GM12878 (cell line): ENCODE measurements at regions not wholly inside any gene's neighbourhood (a gene's known extent, or its start where the extent isn't known, plus 50 kb on each side); places are given as distances from the start of the nearest gene placed in this dataset.

Experiments
- ATAC-seq: fragments of 200-7000 bp; cut with Tn5 transposase; 3 replicates; pipeline ENCODE4 v1.9.1; 2020; ENCODE audit warnings: mild to moderate bottlenecking, moderate library complexity
- BruUV-seq: library from RNA; stranded (reverse); fragments of 400-500 nt; replicated peaks from 2 replicates; lab custom pipeline; 2021; lab: Mats Ljungman, UMichigan
- CTCF ChIA-PET: fragments of 300-600 bp; sonication (Branson Sonifier 250); formaldehyde crosslinking; extraction: SDS; loops from one replicate; lab custom pipeline; 2021; ENCODE audit warnings: inconsistent platforms; lab: Yijun Ruan, JAX
- POLR2A ChIA-PET: fragments of 350-600 bp; formaldehyde crosslinking; extraction: SDS; loops from one replicate; lab custom pipeline; 2021; ENCODE audit warnings: inconsistent platforms; lab: Charles Lee
- RAD21 ChIA-PET: fragments of 300-600 bp; sonication (Branson Sonifier 250); formaldehyde crosslinking; loops from one replicate; lab custom pipeline; 2023; ENCODE audit warnings: antibody characterized with exemption; ENCODE audit not compliant: unreplicated experiment; lab: Charles Lee
- SMC1A ChIA-PET: fragments of 300-600 bp; sonication (Branson Sonifier 250); formaldehyde crosslinking; loops from one replicate; lab custom pipeline; 2023; ENCODE audit not compliant: unreplicated experiment, uncharacterized antibody; lab: Charles Lee
- DNase-seq: peaks from one replicate; pipeline ENCODE4 v3.0.0-alpha.2; 2011; ENCODE audit warnings: low read depth, low spot score
- FAIRE-seq: peaks from 3 replicates; lab custom pipeline; 2011; peaks lifted over from hg19 to GRCh38; lab: Jason Lieb, UNC
- H2AFZ ChIP-seq: 2 replicates; pipeline ENCODE4 v1.6.0; 2011; ENCODE audit warnings: low read depth, low read length, control low read depth; ENCODE audit not compliant: control insufficient read depth
- H3K27ac ChIP-seq: 2 replicates; pipeline ENCODE4 v1.5.1; 2011; ENCODE audit warnings: control low read depth; ENCODE audit not compliant: control insufficient read depth, insufficient read depth
- H3K27me3 ChIP-seq, 2 experiments: replicated peaks in 1 of 2; 2 replicates each; pipeline versions ENCODE4 v1.6.0 to v1.6.1; 2011; ENCODE audit warnings: low read length in 1 of 2; ENCODE audit not compliant: control insufficient read depth in 2 of 2, insufficient read depth in 2 of 2
- H3K36me3 ChIP-seq, 2 experiments: 2 replicates each; pipeline ENCODE4 v1.5.1; 2011; ENCODE audit warnings: low read length in 1 of 2; ENCODE audit not compliant: control insufficient read depth in 2 of 2, insufficient read depth in 2 of 2
- H3K4me1 ChIP-seq: 2 replicates; pipeline ENCODE4 v1.6.1; 2011; ENCODE audit warnings: mild to moderate bottlenecking, low read length, moderate library complexity, mixed read lengths; ENCODE audit not compliant: control insufficient read depth, insufficient read depth
- H3K4me2 ChIP-seq: 2 replicates; pipeline ENCODE4 v1.6.0; 2011; ENCODE audit warnings: control low read depth; ENCODE audit not compliant: control insufficient read depth, insufficient read depth
- H3K4me3 ChIP-seq: fragments of 200-600 bp; sonication (generic); 2 replicates; pipeline ENCODE4 v1.5.1; 2016
- H3K79me2 ChIP-seq: 2 replicates; pipeline ENCODE4 v1.6.0; 2011; ENCODE audit warnings: low read length; ENCODE audit not compliant: control insufficient read depth, insufficient read depth
- H3K9ac ChIP-seq: 2 replicates; pipeline ENCODE4 v1.8.0; 2011; ENCODE audit warnings: low read length, control low read depth, mixed read lengths; ENCODE audit not compliant: control insufficient read depth, insufficient read depth
- H3K9me3 ChIP-seq: replicated peaks from 3 replicates; pipeline ENCODE4 v1.5.1; 2011; ENCODE audit warnings: mild to moderate bottlenecking, low read length; ENCODE audit not compliant: control insufficient read depth, insufficient read depth
- H4K20me1 ChIP-seq: 2 replicates; pipeline ENCODE4 v1.6.0; 2011; ENCODE audit not compliant: control insufficient read depth, insufficient read depth
- CBFB ChIP-seq: IDR thresholded peaks from 2 replicates; pipeline ENCODE4 v1.6.1; 2016; ENCODE audit warnings: antibody characterized with exemption, low read depth
- CEBPB ChIP-seq, 2 experiments: fragments of 150-350 bp in 1 of 2; IDR thresholded peaks; 2 replicates each; pipeline ENCODE4 v1.6.1; 2012 to 2014; ENCODE audit warnings: low read depth in 2 of 2, low read length in 2 of 2, borderline replicate concordance in 1 of 2, inconsistent platforms in 1 of 2
- CREM ChIP-seq: IDR thresholded peaks from 2 replicates; pipeline ENCODE4 v1.6.1; 2014; ENCODE audit warnings: antibody characterized with exemption, low read depth
- E4F1 ChIP-seq: fragments of 450-650 bp; IDR thresholded peaks from 2 replicates; pipeline ENCODE4 v1.6.1; 2018; ENCODE audit warnings: borderline replicate concordance, mild to moderate bottlenecking; ENCODE audit not compliant: partially characterized antibody
- EGR1 ChIP-seq, 2 experiments: IDR thresholded peaks; 1 replicate in 1 of 2; 2 replicates in 1 of 2; pipeline ENCODE4 v1.6.1; 2011 to 2012; ENCODE audit warnings: low read depth in 2 of 2, low read length in 2 of 2, borderline replicate concordance in 1 of 2, mild to moderate bottlenecking in 1 of 2, moderate library complexity in 1 of 2
- GATAD2B ChIP-seq: fragments of 450-650 bp; conservative IDR thresholded peaks from 2 replicates; pipeline ENCODE4 v1.6.1; 2017; ENCODE audit warnings: low read depth, mild to moderate bottlenecking, moderate library complexity
- JUNB ChIP-seq: IDR thresholded peaks from 2 replicates; pipeline ENCODE4 v1.6.1; 2016; ENCODE audit warnings: antibody characterized with exemption, mild to moderate bottlenecking
- POLR2A ChIP-seq: IDR thresholded peaks from 2 replicates; pipeline ENCODE4 v1.6.1; 2011; ENCODE audit warnings: low read depth, mild to moderate bottlenecking, low read length
- RAD51 ChIP-seq: fragments of 450-650 bp; IDR thresholded peaks from 2 replicates; pipeline ENCODE4 v1.6.1; 2016; ENCODE audit warnings: moderate library complexity, mild to moderate bottlenecking, inconsistent platforms
- SREBF2 ChIP-seq: IDR thresholded peaks from 2 replicates; pipeline ENCODE4 v1.6.1; 2012; ENCODE audit warnings: mild to moderate bottlenecking, low read length
- TBL1XR1 ChIP-seq: IDR thresholded peaks from 2 replicates; pipeline ENCODE4 v1.6.1; 2012; ENCODE audit warnings: low read depth, low read length, improper control_type of control experiment
- ZBTB33 ChIP-seq: fragments of 450-650 bp; IDR thresholded peaks from 2 replicates; pipeline ENCODE4 v1.6.1; 2017; ENCODE audit warnings: mild to moderate bottlenecking
- ZNF274 ChIP-seq: IDR thresholded peaks from one replicate; pipeline ENCODE4 v1.8.0; 2011; ENCODE audit not compliant: insufficient read length, insufficient read depth
- WGBS: methylation state at CpG from one replicate; pipeline ENCODE4 v1.1.6; 2016; ENCODE audit warnings: low lambda C conversion rate; ENCODE audit not compliant: insufficient replicate concordance, insufficient coverage; ENCODE audit errors: missing lambda C conversion rate; 5-methylcytosine and 5-hydroxymethylcytosine counted together
- in situ Hi-C: fragments of 300-500 bp; cut with MboI; formaldehyde crosslinking; loops from 9 replicates; pipeline ENCODE4 v1.14.3; 2018; ENCODE audit warnings: mixed read lengths
- intact Hi-C: fragments of 100-400 bp; cut with micrococcal nuclease; formaldehyde crosslinking; loops from one replicate; pipeline ENCODE4 v1.14.2; 2022; ENCODE audit not compliant: unreplicated experiment

GRCh38 chr22:27578937-27579617 is 222.5 kb downstream of the MN1 start:
- DNase-seq (no peak), FAIRE-seq (no peak), ATAC-seq (no peak)
- Histone ChIP-seq H3K27me3 (peaks cover 0 to 6% of the 10 kb centered on the region in 2 experiments; a peak in 2 of 4 replicates), H3K4me1 (no peaks in the 10 kb centered on the region), H3K4me2 (no peak overlapping the region), H4K20me1 (no peaks in the 10 kb centered on the region), H2AFZ (no peak overlapping the region), H3K9ac (no peak overlapping the region), H3K9me3 (no peaks in the 10 kb centered on the region), H3K36me3 (no peaks in the 10 kb centered on the region), H3K79me2 (no peaks in the 10 kb centered on the region), H3K4me3 (no peak overlapping the region), H3K27ac (no peak overlapping the region)
- in situ Hi-C loops: no loop called here
- CTCF ChIA-PET: no interaction called here
- BruUV-seq: no TSS peak
- SMC1A ChIA-PET: interaction anchor here (0.6 kb wide), 1 partner anchor 236 kb away, joined by 3 read pairs; no protein-coding TSS in a partner anchor
- intact Hi-C loops: no loop called here
- POLR2A ChIA-PET: no interaction called here
- RAD21 ChIA-PET: no interaction called here
- no peak for TF ChIP-seq TBL1XR1
- TF ChIP-seq EGR1 (IDR thresholded peaks at IDR 0.05; ENCODE audit: borderline replicate concordance in 1 of 2, low read depth in 2 of 2, low read length in 2 of 2): no peak
- TF ChIP-seq ZBTB33: no peak
- no peak for TF ChIP-seq E4F1
- no peak for TF ChIP-seq POLR2A
- TF ChIP-seq JUNB: no peak
- TF ChIP-seq SREBF2: no peak
- no peak for TF ChIP-seq RAD51
- TF ChIP-seq CBFB: no peak
- no peak for TF ChIP-seq CEBPB (IDR thresholded peaks at IDR 0.05; ENCODE audit: borderline replicate concordance in 1 of 2, low read depth in 2 of 2, low read length in 2 of 2)
- TF ChIP-seq GATAD2B: no peak
- TF ChIP-seq CREM: no peak
- no peak for TF ChIP-seq ZNF274
- 1% methylated on average over 6 of the region's 6 CpGs for WGBS
